ENCODE measurements at regions not wholly inside any gene's neighbourhood (a gene's known extent, or its start where the extent isn't known, plus 50 kb on each side); places are given as distances from the start of the nearest gene placed in this dataset.

DNA sequence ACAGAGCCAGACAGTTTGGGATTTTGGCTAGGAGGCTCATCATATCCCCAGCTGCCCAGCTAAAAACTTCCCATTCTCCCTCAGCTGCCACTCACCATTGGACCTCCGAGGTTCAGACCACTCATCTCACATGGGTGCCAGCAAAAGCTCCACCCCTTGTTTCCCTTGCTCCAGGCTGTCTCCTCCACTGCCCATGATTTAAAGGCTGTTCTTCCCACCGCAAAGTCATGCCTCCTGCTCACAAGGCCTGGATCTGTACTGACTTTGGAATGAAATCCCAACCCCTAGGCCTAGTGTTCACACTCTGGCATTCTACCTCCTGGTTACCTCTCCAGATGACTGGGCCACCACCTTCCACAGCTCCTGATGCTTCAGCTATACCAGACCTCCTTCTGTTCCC is 142.2 kb upstream of the EOLA2 start (continued):
- TF ChIP-seq, protein P1, sequence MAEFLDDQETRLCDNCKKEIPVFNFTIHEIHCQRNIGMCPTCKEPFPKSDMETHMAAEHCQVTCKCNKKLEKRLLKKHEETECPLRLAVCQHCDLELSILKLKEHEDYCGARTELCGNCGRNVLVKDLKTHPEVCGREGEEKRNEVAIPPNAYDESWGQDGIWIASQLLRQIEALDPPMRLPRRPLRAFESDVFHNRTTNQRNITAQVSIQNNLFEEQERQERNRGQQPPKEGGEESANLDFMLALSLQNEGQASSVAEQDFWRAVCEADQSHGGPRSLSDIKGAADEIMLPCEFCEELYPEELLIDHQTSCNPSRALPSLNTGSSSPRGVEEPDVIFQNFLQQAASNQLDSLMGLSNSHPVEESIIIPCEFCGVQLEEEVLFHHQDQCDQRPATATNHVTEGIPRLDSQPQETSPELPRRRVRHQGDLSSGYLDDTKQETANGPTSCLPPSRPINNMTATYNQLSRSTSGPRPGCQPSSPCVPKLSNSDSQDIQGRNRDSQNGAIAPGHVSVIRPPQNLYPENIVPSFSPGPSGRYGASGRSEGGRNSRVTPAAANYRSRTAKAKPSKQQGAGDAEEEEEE (CRISPR knock-in tag; IDR thresholded peaks at IDR 0.05; ENCODE audit: borderline replicate concordance), result no peak
- TF ChIP-seq NCOA5 (CRISPR knock-in tag; IDR thresholded peaks at IDR 0.05) (no peak), SPEN (CRISPR knock-in tag; IDR thresholded peaks at IDR 0.05; ENCODE audit: low read depth) (no peak), ZNF879 (CRISPR knock-in tag; IDR thresholded peaks at IDR 0.05) (no peak)
- TF ChIP-seq, protein P2, sequence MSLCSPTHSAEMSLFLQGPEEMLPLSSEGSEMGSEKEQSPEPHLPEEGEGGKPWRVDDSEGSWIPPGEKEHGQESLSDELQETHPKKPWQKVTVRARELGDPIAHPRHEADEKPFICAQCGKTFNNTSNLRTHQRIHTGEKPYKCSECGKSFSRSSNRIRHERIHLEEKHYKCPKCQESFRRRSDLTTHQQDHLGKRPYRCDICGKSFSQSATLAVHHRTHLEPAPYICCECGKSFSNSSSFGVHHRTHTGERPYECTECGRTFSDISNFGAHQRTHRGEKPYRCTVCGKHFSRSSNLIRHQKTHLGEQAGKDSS (CRISPR knock-in tag; IDR thresholded peaks at IDR 0.05; ENCODE audit: borderline replicate concordance, low read depth), result no peak

DNA sequence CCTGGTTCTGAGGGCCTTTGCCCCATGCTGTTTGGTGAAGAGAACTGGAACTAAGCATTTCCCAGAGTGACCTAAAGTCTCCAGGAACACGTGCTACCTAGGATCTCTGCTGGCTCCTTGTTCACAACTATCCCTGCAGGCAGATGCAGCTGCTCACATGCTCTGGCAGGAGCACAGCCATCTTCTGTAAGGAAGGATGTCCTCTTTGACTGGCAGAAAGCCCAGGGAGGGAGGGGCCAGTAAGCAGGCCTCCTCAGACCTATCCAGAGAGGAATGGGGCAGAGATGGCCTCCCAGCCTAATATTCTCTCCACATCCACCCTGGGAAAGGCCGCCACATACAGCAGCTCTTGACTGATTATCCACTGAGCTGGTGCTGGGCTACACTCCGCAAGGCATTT is 142.8 kb upstream of the EOLA2 start:
- FAIRE-seq (no peak), DNase-seq (ENCODE audit: low spot score) (no peak), ATAC-seq (no peak)
- POLR2A ChIA-PET, result no interaction called here
- in situ Hi-C loops (cut with HindIII; ENCODE audit: extremely low pct_ligation_motif_present, low pct_unique_long_range_greater_than_20kb), result no loop called here
- Histone ChIP-seq H3K9ac (ENCODE audit: insufficient read depth, low read depth, low read length) (no peak overlapping the region), H3K4me3 (replicated peaks in 1 of 3; ENCODE audit: insufficient read depth in 1 of 3, low read depth in 2 of 3, low read length in 3 of 3) (no peak overlapping the region), H3K27me3 (ENCODE audit: control insufficient read depth in 1 of 2, insufficient read depth in 2 of 2, low read length in 2 of 2) (no peaks in the 10 kb centered on the region), H3K36me3 (replicated peaks in 1 of 2; ENCODE audit: control insufficient read depth in 1 of 2, insufficient read depth in 2 of 2, low read length in 2 of 2) (no peaks in the 10 kb centered on the region), H4K20me1 (ENCODE audit: insufficient read depth, low read length) (no peaks in the 10 kb centered on the region), H3K79me2 (ENCODE audit: insufficient read depth, low read length) (no peaks in the 10 kb centered on the region), H3K9me3 (ENCODE audit: low read length) (no peaks in the 10 kb centered on the region), H3K4me2 (ENCODE audit: low read depth, low read length) (no peak overlapping the region), H3K4me1 (ENCODE audit: insufficient read depth, low read length) (no peaks in the 10 kb centered on the region), H3K27ac (ENCODE audit: extremely low read length, insufficient read depth, low read length) (no peak overlapping the region), H2AFZ (ENCODE audit: low read length) (no peak overlapping the region)
- BruUV-seq (replicated peaks), result no TSS peak
- CTCF ChIA-PET (ENCODE audit: low intra/inter-chr PET ratio, low total read pairs), result no interaction called here
- 43% methylated on average over 2 of the region's 3 CpGs for WGBS (ENCODE audit: low lambda C conversion rate)
- intact Hi-C loops (cut with micrococcal nuclease; ENCODE audit: unreplicated experiment), result no loop called here
- TF ChIP-seq ZSCAN9 (CRISPR knock-in tag; IDR thresholded peaks at IDR 0.05; ENCODE audit: borderline replicate concordance), result no peak
- no peak for TF ChIP-seq POLR2G (IDR thresholded peaks at IDR 0.05; ENCODE audit: low read depth, low read length)
- TF ChIP-seq, protein P3, sequence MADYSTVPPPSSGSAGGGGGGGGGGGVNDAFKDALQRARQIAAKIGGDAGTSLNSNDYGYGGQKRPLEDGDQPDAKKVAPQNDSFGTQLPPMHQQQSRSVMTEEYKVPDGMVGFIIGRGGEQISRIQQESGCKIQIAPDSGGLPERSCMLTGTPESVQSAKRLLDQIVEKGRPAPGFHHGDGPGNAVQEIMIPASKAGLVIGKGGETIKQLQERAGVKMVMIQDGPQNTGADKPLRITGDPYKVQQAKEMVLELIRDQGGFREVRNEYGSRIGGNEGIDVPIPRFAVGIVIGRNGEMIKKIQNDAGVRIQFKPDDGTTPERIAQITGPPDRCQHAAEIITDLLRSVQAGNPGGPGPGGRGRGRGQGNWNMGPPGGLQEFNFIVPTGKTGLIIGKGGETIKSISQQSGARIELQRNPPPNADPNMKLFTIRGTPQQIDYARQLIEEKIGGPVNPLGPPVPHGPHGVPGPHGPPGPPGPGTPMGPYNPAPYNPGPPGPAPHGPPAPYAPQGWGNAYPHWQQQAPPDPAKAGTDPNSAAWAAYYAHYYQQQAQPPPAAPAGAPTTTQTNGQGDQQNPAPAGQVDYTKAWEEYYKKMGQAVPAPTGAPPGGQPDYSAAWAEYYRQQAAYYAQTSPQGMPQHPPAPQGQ (CRISPR knock-in tag; IDR thresholded peaks at IDR 0.05; ENCODE audit: borderline replicate concordance), result no peak
- no peak for TF ChIP-seq FIP1L1 (IDR thresholded peaks at IDR 0.05; ENCODE audit: borderline replicate concordance, insufficient read depth, low read depth, low read length)
- no peak for TF ChIP-seq BRCA1 (CRISPR knock-in tag; IDR thresholded peaks at IDR 0.05)
- TF ChIP-seq ZNF121 (CRISPR knock-in tag; IDR thresholded peaks at IDR 0.05), result no peak
- no peak for TF ChIP-seq ZNF768 (CRISPR knock-in tag; IDR thresholded peaks at IDR 0.05)
- no peak for TF ChIP-seq SRY (CRISPR knock-in tag; IDR thresholded peaks at IDR 0.05)
- TF ChIP-seq TCF7L2 (IDR thresholded peaks at IDR 0.05; ENCODE audit: low read depth, low read length), result no peak
- TF ChIP-seq, protein P4, sequence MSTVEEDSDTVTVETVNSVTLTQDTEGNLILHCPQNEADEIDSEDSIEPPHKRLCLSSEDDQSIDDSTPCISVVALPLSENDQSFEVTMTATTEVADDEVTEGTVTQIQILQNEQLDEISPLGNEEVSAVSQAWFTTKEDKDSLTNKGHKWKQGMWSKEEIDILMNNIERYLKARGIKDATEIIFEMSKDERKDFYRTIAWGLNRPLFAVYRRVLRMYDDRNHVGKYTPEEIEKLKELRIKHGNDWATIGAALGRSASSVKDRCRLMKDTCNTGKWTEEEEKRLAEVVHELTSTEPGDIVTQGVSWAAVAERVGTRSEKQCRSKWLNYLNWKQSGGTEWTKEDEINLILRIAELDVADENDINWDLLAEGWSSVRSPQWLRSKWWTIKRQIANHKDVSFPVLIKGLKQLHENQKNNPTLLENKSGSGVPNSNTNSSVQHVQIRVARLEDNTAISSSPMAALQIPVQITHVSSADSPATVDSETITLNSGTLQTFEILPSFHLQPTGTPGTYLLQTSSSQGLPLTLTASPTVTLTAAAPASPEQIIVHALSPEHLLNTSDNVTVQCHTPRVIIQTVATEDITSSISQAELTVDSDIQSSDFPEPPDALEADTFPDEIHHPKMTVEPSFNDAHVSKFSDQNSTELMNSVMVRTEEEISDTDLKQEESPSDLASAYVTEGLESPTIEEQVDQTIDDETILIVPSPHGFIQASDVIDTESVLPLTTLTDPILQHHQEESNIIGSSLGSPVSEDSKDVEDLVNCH (CRISPR knock-in tag; IDR thresholded peaks at IDR 0.05), result no peak
- TF ChIP-seq ZNF614 (CRISPR knock-in tag; IDR thresholded peaks at IDR 0.05; ENCODE audit: borderline replicate concordance), result no peak
- TF ChIP-seq ZNF589 (CRISPR knock-in tag; conservative IDR thresholded peaks at IDR 0.05), result no peak
- TF ChIP-seq ZNF337 (CRISPR knock-in tag; IDR thresholded peaks at IDR 0.05; ENCODE audit: borderline replicate concordance, low read depth), result no peak

Data from HepG2 (cell line).